GM12878 (cell line): ENCODE measurements at regions not wholly inside any gene's neighbourhood (a gene's known extent, or its start where the extent isn't known, plus 50 kb on each side); places are given as distances from the start of the nearest gene placed in this dataset.

ENCODE experiments used
- ATAC-seq: fragments of 200-7000 bp; cut with Tn5 transposase; 3 replicates; pipeline ENCODE4 v1.9.1; 2020; ENCODE audit warnings: mild to moderate bottlenecking, moderate library complexity
- BruUV-seq: library from RNA; stranded (reverse); fragments of 400-500 nt; replicated peaks from 2 replicates; lab custom pipeline; 2021; lab: Mats Ljungman, UMichigan
- CTCF ChIA-PET: fragments of 300-600 bp; sonication (Branson Sonifier 250); formaldehyde crosslinking; extraction: SDS; loops from one replicate; lab custom pipeline; 2021; ENCODE audit warnings: inconsistent platforms; lab: Yijun Ruan, JAX
- POLR2A ChIA-PET: fragments of 350-600 bp; formaldehyde crosslinking; extraction: SDS; loops from one replicate; lab custom pipeline; 2021; ENCODE audit warnings: inconsistent platforms; lab: Charles Lee
- RAD21 ChIA-PET: fragments of 300-600 bp; sonication (Branson Sonifier 250); formaldehyde crosslinking; loops from one replicate; lab custom pipeline; 2023; ENCODE audit warnings: antibody characterized with exemption; ENCODE audit not compliant: unreplicated experiment; lab: Charles Lee
- SMC1A ChIA-PET: fragments of 300-600 bp; sonication (Branson Sonifier 250); formaldehyde crosslinking; loops from one replicate; lab custom pipeline; 2023; ENCODE audit not compliant: unreplicated experiment, uncharacterized antibody; lab: Charles Lee
- DNase-seq: peaks from one replicate; pipeline ENCODE4 v3.0.0-alpha.2; 2011; ENCODE audit warnings: low read depth, low spot score
- FAIRE-seq: peaks from 3 replicates; lab custom pipeline; 2011; peaks lifted over from hg19 to GRCh38; lab: Jason Lieb, UNC
- H2AFZ ChIP-seq: 2 replicates; pipeline ENCODE4 v1.6.0; 2011; ENCODE audit warnings: low read depth, low read length, control low read depth; ENCODE audit not compliant: control insufficient read depth
- H3K27ac ChIP-seq: 2 replicates; pipeline ENCODE4 v1.5.1; 2011; ENCODE audit warnings: control low read depth; ENCODE audit not compliant: control insufficient read depth, insufficient read depth
- H3K27me3 ChIP-seq, 2 experiments: replicated peaks in 1 of 2; 2 replicates each; pipeline versions ENCODE4 v1.6.0 to v1.6.1; 2011; ENCODE audit warnings: low read length in 1 of 2; ENCODE audit not compliant: control insufficient read depth in 2 of 2, insufficient read depth in 2 of 2
- H3K36me3 ChIP-seq, 2 experiments: 2 replicates each; pipeline ENCODE4 v1.5.1; 2011; ENCODE audit warnings: low read length in 1 of 2; ENCODE audit not compliant: control insufficient read depth in 2 of 2, insufficient read depth in 2 of 2
- H3K4me1 ChIP-seq: 2 replicates; pipeline ENCODE4 v1.6.1; 2011; ENCODE audit warnings: mild to moderate bottlenecking, low read length, moderate library complexity, mixed read lengths; ENCODE audit not compliant: control insufficient read depth, insufficient read depth
- H3K4me2 ChIP-seq: 2 replicates; pipeline ENCODE4 v1.6.0; 2011; ENCODE audit warnings: control low read depth; ENCODE audit not compliant: control insufficient read depth, insufficient read depth
- H3K4me3 ChIP-seq: fragments of 200-600 bp; sonication (generic); 2 replicates; pipeline ENCODE4 v1.5.1; 2016
- H3K79me2 ChIP-seq: 2 replicates; pipeline ENCODE4 v1.6.0; 2011; ENCODE audit warnings: low read length; ENCODE audit not compliant: control insufficient read depth, insufficient read depth
- H3K9ac ChIP-seq: 2 replicates; pipeline ENCODE4 v1.8.0; 2011; ENCODE audit warnings: low read length, control low read depth, mixed read lengths; ENCODE audit not compliant: control insufficient read depth, insufficient read depth
- H3K9me3 ChIP-seq: replicated peaks from 3 replicates; pipeline ENCODE4 v1.5.1; 2011; ENCODE audit warnings: mild to moderate bottlenecking, low read length; ENCODE audit not compliant: control insufficient read depth, insufficient read depth
- H4K20me1 ChIP-seq: 2 replicates; pipeline ENCODE4 v1.6.0; 2011; ENCODE audit not compliant: control insufficient read depth, insufficient read depth
- HCFC1 ChIP-seq: fragments of 150-350 bp; IDR thresholded peaks from 2 replicates; pipeline ENCODE4 v1.6.1; 2014; ENCODE audit warnings: low read length
- HDAC6 ChIP-seq: fragments of 200-600 bp; sonication (generic); IDR thresholded peaks from one replicate; pipeline ENCODE4 v1.8.0; 2017; ENCODE audit warnings: antibody characterized with exemption; ENCODE audit not compliant: unreplicated experiment
- NFIC ChIP-seq: IDR thresholded peaks from 2 replicates; pipeline ENCODE4 v1.6.1; 2012; ENCODE audit warnings: low read depth, mild to moderate bottlenecking, inconsistent platforms, low read length, moderate library complexity
- PML ChIP-seq: IDR thresholded peaks from 2 replicates; pipeline ENCODE4 v1.6.1; 2012; ENCODE audit warnings: low read length, inconsistent platforms
- POLR2AphosphoS2 ChIP-seq: IDR thresholded peaks from 2 replicates; pipeline ENCODE4 v1.6.1; 2011; ENCODE audit warnings: low read depth, mild to moderate bottlenecking, low read length, improper control_type of control experiment, moderate library complexity
- ZNF622 ChIP-seq: fragments of 450-650 bp; IDR thresholded peaks from 2 replicates; pipeline ENCODE4 v1.6.1; 2017; ENCODE audit warnings: mild to moderate bottlenecking, inconsistent platforms
- WGBS: methylation state at CpG from one replicate; pipeline ENCODE4 v1.1.6; 2016; ENCODE audit warnings: low lambda C conversion rate; ENCODE audit not compliant: insufficient replicate concordance, insufficient coverage; ENCODE audit errors: missing lambda C conversion rate; 5-methylcytosine and 5-hydroxymethylcytosine counted together
- in situ Hi-C: fragments of 300-500 bp; cut with MboI; formaldehyde crosslinking; loops from 9 replicates; pipeline ENCODE4 v1.14.3; 2018; ENCODE audit warnings: mixed read lengths
- intact Hi-C: fragments of 100-400 bp; cut with micrococcal nuclease; formaldehyde crosslinking; loops from one replicate; pipeline ENCODE4 v1.14.2; 2022; ENCODE audit not compliant: unreplicated experiment
- TF ChIP-seq, protein P1 (sequence below): fragments of 450-650 bp; IDR thresholded peaks from 2 replicates; pipeline ENCODE4 v1.6.1; 2017; ENCODE audit warnings: mild to moderate bottlenecking, low read depth, inconsistent platforms; ENCODE audit not compliant: poor library complexity, severe bottlenecking
- TF ChIP-seq, protein P2 (sequence below): IDR thresholded peaks from 2 replicates; pipeline ENCODE4 v1.6.1; 2012; ENCODE audit warnings: low read depth, low read length, improper control_type of control experiment
- TF ChIP-seq, protein P3 (sequence below): fragments of 150-350 bp; IDR thresholded peaks from 2 replicates; pipeline ENCODE4 v1.6.1; 2014; ENCODE audit warnings: mild to moderate bottlenecking, low read depth, low read length

DNA sequence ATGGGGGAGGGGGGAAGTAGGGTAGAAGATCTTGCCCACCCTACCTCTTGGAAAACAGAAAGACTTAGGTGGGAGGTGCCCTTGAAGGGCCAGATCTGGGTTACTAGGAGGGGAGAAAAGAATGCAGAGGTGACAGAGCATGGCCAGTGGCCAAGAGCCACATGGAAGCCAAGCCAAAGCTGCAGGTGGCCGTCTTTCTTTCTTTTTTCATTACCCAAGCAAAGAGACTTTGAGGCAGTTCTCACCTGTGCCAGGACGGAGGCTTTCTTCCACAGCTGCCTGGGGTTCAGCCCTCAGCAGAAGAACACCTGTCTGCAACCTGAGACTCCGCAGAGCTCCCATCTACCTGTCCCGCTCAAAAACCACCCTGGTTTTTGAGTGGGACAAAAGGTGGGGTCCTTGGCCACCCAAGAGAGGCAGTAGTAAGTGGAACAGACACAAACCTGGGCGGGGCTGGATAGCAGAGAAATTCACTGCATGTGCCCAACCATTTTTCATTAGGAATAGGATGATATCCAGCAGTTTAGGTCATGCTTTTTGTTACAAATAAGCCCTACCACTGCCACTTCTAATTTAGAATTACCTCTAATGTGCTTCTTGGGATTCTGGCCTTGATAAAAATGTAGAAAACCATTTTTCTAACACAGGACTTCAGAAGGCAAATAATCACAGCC lies 116.5 kb downstream of the DYRK2 start:
- no peak overlapping the region for H3K4me3 ChIP-seq
- no peak overlapping the region for H2AFZ ChIP-seq
- ChIA-PET POLR2A (no interaction called here), CTCF (no interaction called here), RAD21 (no interaction called here), SMC1A (no interaction called here)
- no peak for ATAC-seq
- peaks cover 0 to 2% of the 10 kb centered on the region in 2 experiments; a peak in 2 of 4 replicates for H3K27me3 ChIP-seq
- no peak overlapping the region for H3K4me2 ChIP-seq
- no peak overlapping the region for H3K27ac ChIP-seq
- 52% methylated on average over 5 of the region's 5 CpGs for WGBS
- no peak for FAIRE-seq
- no peaks in the 10 kb centered on the region for H4K20me1 ChIP-seq
- no peak for DNase-seq
- H3K79me2 ChIP-seq = no peaks in the 10 kb centered on the region
- H3K9ac ChIP-seq = no peak overlapping the region
- intact Hi-C loops (no loop called here), in situ Hi-C loops (no loop called here)
- BruUV-seq = no TSS peak
- H3K9me3 ChIP-seq = no peaks in the 10 kb centered on the region
- no peaks in the 10 kb centered on the region for H3K4me1 ChIP-seq
- TF ChIP-seq, protein P1, sequence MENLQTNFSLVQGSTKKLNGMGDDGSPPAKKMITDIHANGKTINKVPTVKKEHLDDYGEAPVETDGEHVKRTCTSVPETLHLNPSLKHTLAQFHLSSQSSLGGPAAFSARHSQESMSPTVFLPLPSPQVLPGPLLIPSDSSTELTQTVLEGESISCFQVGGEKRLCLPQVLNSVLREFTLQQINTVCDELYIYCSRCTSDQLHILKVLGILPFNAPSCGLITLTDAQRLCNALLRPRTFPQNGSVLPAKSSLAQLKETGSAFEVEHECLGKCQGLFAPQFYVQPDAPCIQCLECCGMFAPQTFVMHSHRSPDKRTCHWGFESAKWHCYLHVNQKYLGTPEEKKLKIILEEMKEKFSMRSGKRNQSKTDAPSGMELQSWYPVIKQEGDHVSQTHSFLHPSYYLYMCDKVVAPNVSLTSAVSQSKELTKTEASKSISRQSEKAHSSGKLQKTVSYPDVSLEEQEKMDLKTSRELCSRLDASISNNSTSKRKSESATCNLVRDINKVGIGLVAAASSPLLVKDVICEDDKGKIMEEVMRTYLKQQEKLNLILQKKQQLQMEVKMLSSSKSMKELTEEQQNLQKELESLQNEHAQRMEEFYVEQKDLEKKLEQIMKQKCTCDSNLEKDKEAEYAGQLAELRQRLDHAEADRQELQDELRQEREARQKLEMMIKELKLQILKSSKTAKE = no peak
- TF ChIP-seq PML (no peak), HCFC1 (no peak), POLR2AphosphoS2 (no peak), NFIC (no peak), HDAC6 (no peak), ZNF622 (no peak)
- TF ChIP-seq, protein P2, sequence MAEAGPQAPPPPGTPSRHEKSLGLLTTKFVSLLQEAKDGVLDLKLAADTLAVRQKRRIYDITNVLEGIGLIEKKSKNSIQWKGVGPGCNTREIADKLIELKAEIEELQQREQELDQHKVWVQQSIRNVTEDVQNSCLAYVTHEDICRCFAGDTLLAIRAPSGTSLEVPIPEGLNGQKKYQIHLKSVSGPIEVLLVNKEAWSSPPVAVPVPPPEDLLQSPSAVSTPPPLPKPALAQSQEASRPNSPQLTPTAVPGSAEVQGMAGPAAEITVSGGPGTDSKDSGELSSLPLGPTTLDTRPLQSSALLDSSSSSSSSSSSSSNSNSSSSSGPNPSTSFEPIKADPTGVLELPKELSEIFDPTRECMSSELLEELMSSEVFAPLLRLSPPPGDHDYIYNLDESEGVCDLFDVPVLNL = no peak
- TF ChIP-seq, protein P3, sequence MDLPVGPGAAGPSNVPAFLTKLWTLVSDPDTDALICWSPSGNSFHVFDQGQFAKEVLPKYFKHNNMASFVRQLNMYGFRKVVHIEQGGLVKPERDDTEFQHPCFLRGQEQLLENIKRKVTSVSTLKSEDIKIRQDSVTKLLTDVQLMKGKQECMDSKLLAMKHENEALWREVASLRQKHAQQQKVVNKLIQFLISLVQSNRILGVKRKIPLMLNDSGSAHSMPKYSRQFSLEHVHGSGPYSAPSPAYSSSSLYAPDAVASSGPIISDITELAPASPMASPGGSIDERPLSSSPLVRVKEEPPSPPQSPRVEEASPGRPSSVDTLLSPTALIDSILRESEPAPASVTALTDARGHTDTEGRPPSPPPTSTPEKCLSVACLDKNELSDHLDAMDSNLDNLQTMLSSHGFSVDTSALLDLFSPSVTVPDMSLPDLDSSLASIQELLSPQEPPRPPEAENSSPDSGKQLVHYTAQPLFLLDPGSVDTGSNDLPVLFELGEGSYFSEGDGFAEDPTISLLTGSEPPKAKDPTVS = no peak
- no peaks in the 10 kb centered on the region for H3K36me3 ChIP-seq
